Lung (tissue), 12 donors: ENCODE measurements at regions not wholly inside any gene's neighbourhood (a gene's known extent, or its start where the extent isn't known, plus 50 kb on each side); places are given as distances from the start of the nearest gene placed in this dataset.
A peak's percentile ranks its signal among the peaks of the same experiment; 100 is the strongest.

Source experiments
- ATAC-seq: fragments of 200-7000 bp; cut with Tn5 transposase; one replicate; pipeline ENCODE4 v1.9.1; 2020; ENCODE audit warnings: moderate number of reproducible peaks; ENCODE audit not compliant: insufficient read depth, low FRiP score
- DNase-seq, 3 donors: peaks; one replicate each; pipeline ENCODE4 v3.0.0-alpha.2; 2013 to 2017
- H3K27ac ChIP-seq, 2 donors: one replicate each; pipeline ENCODE4 v1.5.1; 2013; ENCODE audit warnings: mild to moderate bottlenecking in 2 of 2, moderate library complexity in 2 of 2, control low read depth in 1 of 2, inconsistent platforms in 1 of 2, low read depth in 1 of 2, low read length in 1 of 2
- H3K27me3 ChIP-seq, 3 donors: one replicate each; pipeline ENCODE4 v1.5.1; 2013; ENCODE audit warnings: low read length in 2 of 3; ENCODE audit not compliant: control insufficient read depth in 3 of 3, insufficient read depth in 3 of 3
- H3K36me3 ChIP-seq, 4 donors: one replicate each; pipeline ENCODE4 v1.5.1; 2013; ENCODE audit warnings: low read length in 4 of 4, mild to moderate bottlenecking in 1 of 4, moderate library complexity in 1 of 4; ENCODE audit not compliant: control insufficient read depth in 4 of 4, insufficient read depth in 4 of 4
- H3K4me1 ChIP-seq, 5 donors: one replicate each; pipeline ENCODE4 v1.5.1; 2013; ENCODE audit warnings: low read length in 5 of 5, mild to moderate bottlenecking in 2 of 5, moderate library complexity in 1 of 5; ENCODE audit not compliant: control insufficient read depth in 5 of 5, insufficient read depth in 5 of 5
- H3K4me3 ChIP-seq: one replicate; pipeline ENCODE4 v1.5.1; 2013; ENCODE audit warnings: mild to moderate bottlenecking, control low read depth, moderate library complexity
- H3K9ac ChIP-seq, 2 donors: one replicate each; pipeline ENCODE4 v1.5.1; 2013; ENCODE audit warnings: low read length in 2 of 2, control low read depth in 1 of 2; ENCODE audit not compliant: insufficient read depth in 1 of 2
- H3K9me3 ChIP-seq, 4 donors: one replicate each; pipeline ENCODE4 v1.5.1; 2013; ENCODE audit warnings: low read length in 3 of 4, mild to moderate bottlenecking in 1 of 4, moderate library complexity in 1 of 4; ENCODE audit not compliant: control insufficient read depth in 4 of 4, insufficient read depth in 3 of 4
- WGBS, 2 donors: extraction: QIAGEN DNeasy Blood & Tissue Kit; methylation state at CpG; one replicate each; pipeline ENCODE4 v1.1.7; 2013; 5-methylcytosine and 5-hydroxymethylcytosine counted together
- small RNA-seq: library from RNA; depleted of rRNA; stranded (forward); fragments of <200 nt; gene quantifications from one replicate; pipeline ENCODE3, GENCODE V24; 2014; ENCODE audit warnings: low replicate concordance
- TF ChIP-seq, protein P1 (sequence below): IDR thresholded peaks from 2 replicates; pipeline ENCODE4 v1.5.1; 2012; ENCODE audit warnings: mild to moderate bottlenecking; ENCODE audit errors: control extremely low read depth, extremely low read depth
- donor health status: control.
- donor health status: control.
- donor health status: Bipolar disorder and iron deficiency.
- donor health status: healthy.
- donor health status: DM: yes; HTN: yes; CAD: no.

DNA sequence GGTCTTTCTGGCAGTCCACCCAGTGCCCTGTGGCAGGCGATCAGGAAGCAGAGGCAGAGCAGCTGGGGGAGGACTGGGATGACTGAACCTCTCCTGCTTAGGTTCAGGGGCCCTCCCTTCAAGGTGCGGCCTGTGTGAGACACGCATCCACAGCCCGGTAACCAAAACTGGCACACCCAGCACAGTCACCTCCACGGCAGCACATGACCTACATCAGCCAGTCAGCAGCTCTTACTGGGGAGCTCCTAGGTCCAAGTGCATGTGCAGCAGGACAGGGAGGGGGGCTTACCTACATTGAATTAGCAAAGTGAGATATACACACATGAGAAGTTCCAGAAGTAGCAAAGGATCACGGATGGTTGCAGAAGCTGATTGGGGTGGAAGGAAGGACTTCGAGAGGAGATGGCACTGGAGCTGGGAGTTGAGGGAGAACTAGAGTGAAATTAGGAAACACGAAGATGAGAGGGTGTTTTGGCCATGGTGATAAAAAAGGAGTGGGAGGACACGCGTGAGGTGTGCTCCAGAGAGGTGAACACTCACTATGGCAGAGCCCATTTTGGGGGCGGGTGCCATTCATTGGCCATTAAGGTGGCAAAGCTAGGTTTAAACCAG is 51.4 kb upstream of the IRF2BP2 start:
- Histone ChIP-seq H3K27ac (no peak overlapping the region), H3K4me3 (no peak overlapping the region), H3K36me3 (no peaks in the 10 kb centered on the region), H3K9ac (no peak overlapping the region), H3K9me3 (no peaks in the 10 kb centered on the region), H3K4me1 (peaks cover 0 to 15% (median 0%) of the 10 kb centered on the region in 5 donors), H3K27me3 (no peaks in the 10 kb centered on the region)
- TF ChIP-seq, protein P1, sequence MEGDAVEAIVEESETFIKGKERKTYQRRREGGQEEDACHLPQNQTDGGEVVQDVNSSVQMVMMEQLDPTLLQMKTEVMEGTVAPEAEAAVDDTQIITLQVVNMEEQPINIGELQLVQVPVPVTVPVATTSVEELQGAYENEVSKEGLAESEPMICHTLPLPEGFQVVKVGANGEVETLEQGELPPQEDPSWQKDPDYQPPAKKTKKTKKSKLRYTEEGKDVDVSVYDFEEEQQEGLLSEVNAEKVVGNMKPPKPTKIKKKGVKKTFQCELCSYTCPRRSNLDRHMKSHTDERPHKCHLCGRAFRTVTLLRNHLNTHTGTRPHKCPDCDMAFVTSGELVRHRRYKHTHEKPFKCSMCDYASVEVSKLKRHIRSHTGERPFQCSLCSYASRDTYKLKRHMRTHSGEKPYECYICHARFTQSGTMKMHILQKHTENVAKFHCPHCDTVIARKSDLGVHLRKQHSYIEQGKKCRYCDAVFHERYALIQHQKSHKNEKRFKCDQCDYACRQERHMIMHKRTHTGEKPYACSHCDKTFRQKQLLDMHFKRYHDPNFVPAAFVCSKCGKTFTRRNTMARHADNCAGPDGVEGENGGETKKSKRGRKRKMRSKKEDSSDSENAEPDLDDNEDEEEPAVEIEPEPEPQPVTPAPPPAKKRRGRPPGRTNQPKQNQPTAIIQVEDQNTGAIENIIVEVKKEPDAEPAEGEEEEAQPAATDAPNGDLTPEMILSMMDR, result no peak
- ATAC-seq (no peak), DNase-seq (no peak)
- WGBS, 2 donors, result 90 to 93% methylated on average over 11 of the region's 11 CpGs

DNA sequence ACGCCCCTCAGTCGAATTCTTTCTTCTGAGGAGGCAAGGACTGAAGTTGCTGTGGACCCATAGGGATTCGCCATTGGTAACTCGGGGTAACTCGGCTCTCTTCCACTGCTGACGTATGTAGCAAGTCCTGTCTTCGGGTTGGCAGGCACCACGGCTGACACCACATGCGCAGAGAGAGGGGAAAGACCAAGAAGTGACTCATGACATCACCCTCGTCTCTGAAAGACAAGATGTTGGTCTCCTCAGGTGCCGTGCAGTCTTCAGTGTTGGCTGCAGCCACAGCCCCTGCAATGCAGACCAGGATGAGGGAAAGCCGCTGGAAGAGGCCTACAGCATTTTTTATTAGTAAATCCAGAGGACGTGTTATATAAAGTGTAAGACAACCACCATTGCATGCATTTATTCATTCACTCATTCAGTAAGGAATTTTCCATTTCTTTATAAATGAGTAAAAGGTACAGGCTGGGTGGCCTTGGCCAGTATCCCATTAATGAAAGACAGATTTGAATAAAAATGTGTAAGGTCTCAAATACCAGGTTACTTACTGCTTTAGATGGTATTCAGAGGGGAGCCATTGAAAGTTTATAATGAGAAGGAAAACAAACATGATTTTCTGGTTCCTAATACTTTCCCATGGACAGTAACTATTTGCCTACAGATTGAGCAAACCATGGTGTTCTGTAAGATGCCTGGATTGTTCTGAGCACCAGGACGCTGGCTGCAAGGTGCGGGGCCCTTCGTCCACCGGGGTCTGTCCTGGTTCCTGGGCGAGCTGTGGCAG is 50.7 kb upstream of the IRF2BP2 start:
- Histone ChIP-seq H3K4me1 (peaks cover 0 to 15% (median 0%) of the 10 kb centered on the region in 5 donors), H3K36me3 (no peaks in the 10 kb centered on the region), H3K27me3 (no peaks in the 10 kb centered on the region), H3K9ac (no peak overlapping the region), H3K9me3 (no peaks in the 10 kb centered on the region), H3K27ac (no peak overlapping the region), H3K4me3 (no peak overlapping the region)
- TF ChIP-seq, protein P1, result no peak
- no peak for ATAC-seq
- 92 to 96% methylated on average over 18 of the region's 18 CpGs for WGBS, 2 donors
- DNase-seq, result peak in 1 of 3 donors; percentile 44

Small RNA genes in the stretch of these regions (small RNA-seq; reads per million reads assigned to genes)
- 0.56 reads per million, percentile 65 among the genes with 10 or more reads in this experiment for gene RNY4P16
